ENCODE measurements at regions not wholly inside any gene's neighbourhood (a gene's known extent, or its start where the extent isn't known, plus 50 kb on each side); places are given as distances from the start of the nearest gene placed in this dataset.

DNA sequence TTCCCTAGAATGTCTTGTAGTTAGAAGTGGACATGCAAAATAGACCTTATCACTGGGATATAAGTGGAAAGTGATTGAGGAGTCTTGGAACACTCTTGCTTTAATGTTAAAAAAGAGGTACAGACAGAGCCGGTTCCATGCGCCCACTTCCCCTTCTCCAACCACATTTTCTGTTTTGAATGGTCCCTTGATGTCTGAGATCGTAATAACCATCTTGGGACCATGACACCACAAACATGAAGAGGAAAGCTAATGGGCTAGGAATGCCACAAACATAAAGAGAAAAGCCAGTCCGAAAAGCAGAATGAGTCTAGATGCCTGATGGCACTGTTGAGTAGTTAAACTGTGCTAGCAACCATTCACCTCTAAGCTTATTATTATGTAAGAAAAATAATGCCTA lies 54.8 kb upstream of the SPON1 start:
- no peaks in the 10 kb centered on the region for H3K4me1 Mint-ChIP-seq

GRCh38 chr11:13908535-13908934 lies 54.0 kb upstream of the SPON1 start:
- no peak for DNase-seq
- Mint-ChIP-seq H3K36me3 (no peaks in the 10 kb centered on the region), H3K27ac (no peak overlapping the region), H3K4me1 (no peaks in the 10 kb centered on the region), H3K9me3 (peaks cover 5 to 7% of the 10 kb centered on the region in 2 donors), H3K27me3 (peaks cover 0 to 4% of the 10 kb centered on the region in 2 donors), H3K4me3 (no peak overlapping the region)
- ATAC-seq (replicated peaks), result no peak

More for the DNA sequence above, 54.8 kb upstream of the SPON1 start:
- Mint-ChIP-seq H3K4me3 (no peak overlapping the region), H3K9me3 (peaks cover 5 to 7% of the 10 kb centered on the region in 2 donors), H3K27me3 (peaks cover 0 to 4% of the 10 kb centered on the region in 2 donors), H3K36me3 (no peaks in the 10 kb centered on the region), H3K27ac (no peak overlapping the region)
- DNase-seq (no peak), ATAC-seq (replicated peaks) (peak in 1 of 2 donors; percentile 65)

All from stimulated activated naive B cell treated with anti-CD40 and anti-IgM and Interleukin-4, amounts not matched to agents 10 μg/mL and 1 μg/mL and 100 μg/mL, for 72 hours (primary cell).